GM12801 (cell line): ENCODE measurements at regions not wholly inside any gene's neighbourhood (a gene's known extent, or its start where the extent isn't known, plus 50 kb on each side); places are given as distances from the start of the nearest gene placed in this dataset.

Experiments
- CTCF ChIP-seq: IDR thresholded peaks from one replicate; pipeline ENCODE4 v1.5.1; 2011; ENCODE audit warnings: control low read depth; ENCODE audit not compliant: insufficient read length; ENCODE audit errors: extremely low read depth

GRCh38 chr1:48070396-48070750 lies 73.2 kb upstream of the TRABD2B start:
- TF ChIP-seq CTCF = no peak

GRCh38 chr1:48069662-48070395 lies 72.6 kb upstream of the TRABD2B start:
- TF ChIP-seq CTCF = no peak

- no peak for TF ChIP-seq CTCF
These were observed 71.0 kb upstream of the TRABD2B start for GRCh38 chr1:48068206-48068605.

- no peak for TF ChIP-seq CTCF
These were observed 69.8 kb upstream of the TRABD2B start for GRCh38 chr1:48066936-48067335.

- TF ChIP-seq CTCF = no peak
These were observed 65.2 kb upstream of the TRABD2B start for GRCh38 chr1:48062353-48062752.

GRCh38 chr1:48061162-48062136 lies 64.3 kb upstream of the TRABD2B start:
- no peak for TF ChIP-seq CTCF

- no peak for TF ChIP-seq CTCF
These were observed 62.1 kb upstream of the TRABD2B start for GRCh38 chr1:48059289-48059688.
